ENCODE measurements at regions not wholly inside any gene's neighbourhood (a gene's known extent, or its start where the extent isn't known, plus 50 kb on each side); places are given as distances from the start of the nearest gene placed in this dataset.
A peak's percentile ranks its signal among the peaks of the same experiment; 100 is the strongest.

- peak; percentile 84 to 91 for DNase-seq
- Histone ChIP-seq H3K79me1 (ENCODE audit: low read length) (peaks cover 14% of the 10 kb centered on the region), H2BK12ac (ENCODE audit: low read length) (peak overlapping the region; percentile 6), H3K79me2 (ENCODE audit: control insufficient read depth, insufficient read depth, low read length, poor library complexity) (peaks cover 9% of the 10 kb centered on the region), H3K27me3 (ENCODE audit: insufficient read depth, low read length) (no peaks in the 10 kb centered on the region), H4K91ac (ENCODE audit: low read depth, low read length) (peak overlapping the region; percentile 20), H3K4me1 (ENCODE audit: control insufficient read depth in 1 of 2, insufficient read depth in 2 of 2, low read length in 2 of 2) (peaks cover 23 to 27% of the 10 kb centered on the region in 2 experiments), H3K9ac (ENCODE audit: low read length) (no peak overlapping the region), H3K14ac (ENCODE audit: low read length) (peak overlapping the region; percentile 60), H2AK5ac (ENCODE audit: low read length) (peak overlapping the region; percentile 26), H3K9me3 (ENCODE audit: insufficient read depth, low read depth, low read length) (peaks cover 1% of the 10 kb centered on the region), H2BK120ac (ENCODE audit: insufficient read depth, low read length, poor library complexity) (no peak overlapping the region), H3K27ac (ENCODE audit: low read depth, low read length) (no peak overlapping the region), H2AFZ (ENCODE audit: insufficient read depth, low read length, poor library complexity) (peak overlapping the region; percentile 75), H3K36me3 (ENCODE audit: control insufficient read depth in 1 of 2, insufficient read depth in 2 of 2, low read length in 2 of 2) (peaks cover 2 to 3% of the 10 kb centered on the region in 2 experiments), H4K12ac (ENCODE audit: low read depth, low read length) (peak overlapping the region; percentile 68), H3K4ac (ENCODE audit: low read depth, low read length) (peak overlapping the region; percentile 76), H4K8ac (ENCODE audit: low read depth, low read length) (peak overlapping the region; percentile 84), H3K4me2 (ENCODE audit: low read length) (peak overlapping the region; percentile 87), H3K18ac (ENCODE audit: low read length) (peak overlapping the region; percentile 67), H3K4me3 (ENCODE audit: low read depth, low read length) (peak overlapping the region; percentile 66), H2BK5ac (ENCODE audit: low read depth, low read length, poor library complexity) (no peak overlapping the region), H3K23ac (ENCODE audit: low read length) (no peak overlapping the region)
- WGBS (ENCODE audit: extremely low coverage, insufficient coverage, insufficient read length): no CpG with 5 or more reads among the region's 88 CpGs
Observed at GRCh38 chr7:149714081-149714909, 59.1 kb downstream of the ZNF467 start.

DNA sequence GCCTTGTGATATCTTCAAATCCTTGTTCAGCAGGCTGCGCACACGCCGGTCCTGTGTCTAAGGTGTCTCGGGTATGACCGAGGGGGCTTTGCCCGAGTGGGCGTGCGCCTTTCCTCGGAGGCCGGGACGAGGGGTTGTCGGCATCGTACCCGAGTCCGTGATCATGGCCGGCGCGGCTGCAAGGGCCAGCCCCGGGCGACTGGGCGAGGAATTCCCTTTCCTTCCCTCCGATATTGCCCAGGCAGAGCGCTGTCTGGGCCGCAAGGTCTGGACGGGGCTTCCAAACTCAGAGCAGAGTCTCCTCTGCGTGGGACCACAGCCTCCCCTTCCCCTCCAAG lies 59.7 kb downstream of the ZNF467 start:
- peak overlapping the region; percentile 75 for H2AFZ ChIP-seq (ENCODE audit: insufficient read depth, low read length, poor library complexity)
- H3K27me3 ChIP-seq (ENCODE audit: insufficient read depth, low read length): no peaks in the 10 kb centered on the region
- H4K12ac ChIP-seq (ENCODE audit: low read depth, low read length): peak overlapping the region; percentile 11
- H3K36me3 ChIP-seq (ENCODE audit: control insufficient read depth in 1 of 2, insufficient read depth in 2 of 2, low read length in 2 of 2): peaks cover 2 to 3% of the 10 kb centered on the region in 2 experiments
- no CpG with 5 or more reads among the region's 26 CpGs for WGBS (ENCODE audit: extremely low coverage, insufficient coverage, insufficient read length)
- no peak overlapping the region for H2AK5ac ChIP-seq (ENCODE audit: low read length)
- H3K27ac ChIP-seq (ENCODE audit: low read depth, low read length): no peak overlapping the region
- peaks cover 21 to 22% of the 10 kb centered on the region in 2 experiments for H3K4me1 ChIP-seq (ENCODE audit: control insufficient read depth in 1 of 2, insufficient read depth in 2 of 2, low read length in 2 of 2)
- no peak overlapping the region for H3K14ac ChIP-seq (ENCODE audit: low read length)
- peaks cover 9% of the 10 kb centered on the region for H3K79me2 ChIP-seq (ENCODE audit: control insufficient read depth, insufficient read depth, low read length, poor library complexity)
- peaks cover 14% of the 10 kb centered on the region for H3K79me1 ChIP-seq (ENCODE audit: low read length)
- H2BK120ac ChIP-seq (ENCODE audit: insufficient read depth, low read length, poor library complexity): no peak overlapping the region
- peak overlapping the region; percentile 84 for H4K8ac ChIP-seq (ENCODE audit: low read depth, low read length)
- no peak overlapping the region for H3K4ac ChIP-seq (ENCODE audit: low read depth, low read length)
- H3K4me2 ChIP-seq (ENCODE audit: low read length): no peak overlapping the region
- peak overlapping the region; percentile 20 for H4K91ac ChIP-seq (ENCODE audit: low read depth, low read length)
- H3K23ac ChIP-seq (ENCODE audit: low read length): no peak overlapping the region
- H3K18ac ChIP-seq (ENCODE audit: low read length): no peak overlapping the region
- H3K9ac ChIP-seq (ENCODE audit: low read length): no peak overlapping the region
- peaks cover 1% of the 10 kb centered on the region for H3K9me3 ChIP-seq (ENCODE audit: insufficient read depth, low read depth, low read length)
- H2BK12ac ChIP-seq (ENCODE audit: low read length): no peak overlapping the region
- DNase-seq: no peak
- no peak overlapping the region for H3K4me3 ChIP-seq (ENCODE audit: low read depth, low read length)
- no peak overlapping the region for H2BK5ac ChIP-seq (ENCODE audit: low read depth, low read length, poor library complexity)

DNA sequence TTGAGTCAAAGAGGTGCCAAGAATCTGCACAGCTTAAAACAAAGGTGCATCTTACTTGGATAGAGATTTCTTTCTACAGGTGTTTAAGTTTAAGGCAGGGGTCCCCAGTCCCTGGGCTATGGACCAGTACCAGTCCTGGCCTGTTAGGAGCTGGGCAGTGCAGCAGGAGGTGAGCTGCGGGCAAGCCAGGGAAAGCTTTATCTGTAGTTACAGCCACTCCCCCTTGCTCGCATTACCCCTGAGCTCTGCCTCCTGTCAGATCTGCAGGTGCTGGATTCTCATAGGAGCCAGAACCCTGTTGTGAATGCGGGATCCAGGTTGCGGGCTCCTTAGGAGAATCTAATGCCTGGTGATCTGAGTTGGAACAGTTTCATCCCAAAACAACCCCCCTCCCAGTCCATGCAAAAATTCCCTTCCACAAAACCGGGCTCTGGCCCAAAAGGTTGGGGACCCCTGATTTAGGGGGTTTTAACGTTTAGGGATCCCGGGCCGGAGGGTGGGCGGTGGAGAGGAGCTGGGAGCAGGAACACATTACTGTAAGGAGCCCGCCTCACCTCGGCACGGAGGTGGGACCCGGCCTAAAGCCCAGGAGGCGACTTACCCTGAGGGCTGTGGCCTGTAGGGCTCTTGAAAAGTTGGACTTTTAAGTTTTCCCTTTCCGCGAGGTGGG lies 60.2 kb downstream of the ZNF467 start:
- H3K4me2 ChIP-seq (ENCODE audit: low read length): no peak overlapping the region
- no peak overlapping the region for H2BK12ac ChIP-seq (ENCODE audit: low read length)
- no peak overlapping the region for H2BK5ac ChIP-seq (ENCODE audit: low read depth, low read length, poor library complexity)
- no peak overlapping the region for H3K23ac ChIP-seq (ENCODE audit: low read length)
- H3K9ac ChIP-seq (ENCODE audit: low read length): no peak overlapping the region
- H3K14ac ChIP-seq (ENCODE audit: low read length): no peak overlapping the region
- H4K8ac ChIP-seq (ENCODE audit: low read depth, low read length): no peak overlapping the region
- DNase-seq: no peak
- no peak overlapping the region for H2AK5ac ChIP-seq (ENCODE audit: low read length)
- H3K79me2 ChIP-seq (ENCODE audit: control insufficient read depth, insufficient read depth, low read length, poor library complexity): peaks cover 9% of the 10 kb centered on the region
- no peak overlapping the region for H2AFZ ChIP-seq (ENCODE audit: insufficient read depth, low read length, poor library complexity)
- H3K79me1 ChIP-seq (ENCODE audit: low read length): peaks cover 14% of the 10 kb centered on the region
- H2BK120ac ChIP-seq (ENCODE audit: insufficient read depth, low read length, poor library complexity): no peak overlapping the region
- no peak overlapping the region for H3K27ac ChIP-seq (ENCODE audit: low read depth, low read length)
- WGBS (ENCODE audit: extremely low coverage, insufficient coverage, insufficient read length): no CpG with 5 or more reads among the region's 16 CpGs
- H3K4me3 ChIP-seq (ENCODE audit: low read depth, low read length): no peak overlapping the region
- H3K4me1 ChIP-seq (ENCODE audit: control insufficient read depth in 1 of 2, insufficient read depth in 2 of 2, low read length in 2 of 2): peaks cover 21 to 22% of the 10 kb centered on the region in 2 experiments
- no peak overlapping the region for H3K4ac ChIP-seq (ENCODE audit: low read depth, low read length)
- H3K18ac ChIP-seq (ENCODE audit: low read length): no peak overlapping the region
- no peak overlapping the region for H4K12ac ChIP-seq (ENCODE audit: low read depth, low read length)
- H4K91ac ChIP-seq (ENCODE audit: low read depth, low read length): no peak overlapping the region
- peaks cover 2 to 3% of the 10 kb centered on the region in 2 experiments for H3K36me3 ChIP-seq (ENCODE audit: control insufficient read depth in 1 of 2, insufficient read depth in 2 of 2, low read length in 2 of 2)
- peaks cover 1% of the 10 kb centered on the region for H3K9me3 ChIP-seq (ENCODE audit: insufficient read depth, low read depth, low read length)
- H3K27me3 ChIP-seq (ENCODE audit: insufficient read depth, low read length): no peaks in the 10 kb centered on the region

DNA sequence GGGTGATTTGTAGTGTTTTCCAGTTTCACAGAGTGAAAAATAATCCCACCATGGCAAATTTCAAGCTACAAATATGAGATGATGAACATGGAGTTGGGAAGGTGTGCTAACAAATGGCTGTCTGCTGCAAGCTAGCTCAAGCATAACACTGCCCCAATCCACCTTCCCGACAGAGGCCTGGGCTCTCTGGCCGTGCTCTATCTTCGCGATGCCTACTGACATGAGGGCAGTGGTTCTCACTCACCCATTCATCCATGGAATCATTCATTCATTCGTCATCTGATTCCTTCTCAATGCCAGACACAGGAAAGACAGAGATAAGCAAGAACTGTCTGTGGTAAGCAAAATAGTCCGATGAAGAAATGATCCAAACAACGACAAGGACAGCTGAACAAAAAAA lies 65.4 kb downstream of the ZNF467 start:
- Histone ChIP-seq H3K9me3 (ENCODE audit: insufficient read depth, low read depth, low read length) (peaks cover 1% of the 10 kb centered on the region), H3K9ac (ENCODE audit: low read length) (no peak overlapping the region), H3K23ac (ENCODE audit: low read length) (no peak overlapping the region), H2BK120ac (ENCODE audit: insufficient read depth, low read length, poor library complexity) (no peak overlapping the region), H3K27me3 (ENCODE audit: insufficient read depth, low read length) (no peaks in the 10 kb centered on the region), H4K8ac (ENCODE audit: low read depth, low read length) (no peak overlapping the region), H2BK5ac (ENCODE audit: low read depth, low read length, poor library complexity) (no peak overlapping the region), H3K27ac (ENCODE audit: low read depth, low read length) (no peak overlapping the region), H4K91ac (ENCODE audit: low read depth, low read length) (no peak overlapping the region), H3K4me3 (ENCODE audit: low read depth, low read length) (no peak overlapping the region), H3K4ac (ENCODE audit: low read depth, low read length) (no peak overlapping the region), H3K14ac (ENCODE audit: low read length) (no peak overlapping the region), H3K79me2 (ENCODE audit: control insufficient read depth, insufficient read depth, low read length, poor library complexity) (no peaks in the 10 kb centered on the region), H3K79me1 (ENCODE audit: low read length) (no peaks in the 10 kb centered on the region), H3K18ac (ENCODE audit: low read length) (no peak overlapping the region), H3K4me2 (ENCODE audit: low read length) (no peak overlapping the region), H3K36me3 (ENCODE audit: control insufficient read depth in 1 of 2, insufficient read depth in 2 of 2, low read length in 2 of 2) (no peaks in the 10 kb centered on the region), H2AFZ (ENCODE audit: insufficient read depth, low read length, poor library complexity) (no peak overlapping the region), H2BK12ac (ENCODE audit: low read length) (no peak overlapping the region), H3K4me1 (ENCODE audit: control insufficient read depth in 1 of 2, insufficient read depth in 2 of 2, low read length in 2 of 2) (peaks cover 0 to 2% of the 10 kb centered on the region in 2 experiments), H4K12ac (ENCODE audit: low read depth, low read length) (no peak overlapping the region), H2AK5ac (ENCODE audit: low read length) (no peak overlapping the region)
- WGBS (ENCODE audit: extremely low coverage, insufficient coverage, insufficient read length): no CpG with 5 or more reads among the region's 7 CpGs
- no peak for DNase-seq

Data from trophoblast cell (in vitro differentiated cells and primary cell).